Activated gamma-delta T cell treated with Interleukin-2 at 50 U/mL for 16 hours (primary cell): ENCODE measurements at regions not wholly inside any gene's neighbourhood (a gene's known extent, or its start where the extent isn't known, plus 50 kb on each side); places are given as distances from the start of the nearest gene placed in this dataset.
"Not testable (repeated sequence)": the region's sequence is repeated elsewhere in the genome, so short reads cannot be mapped to it uniquely, and the experiment has no call there.

Source experiments
- DNase-seq: peaks from one replicate; pipeline ENCODE4 v3.0.0-alpha.2; 2020

GRCh38 chr12:25327321-25327720 lies 76.6 kb upstream of the KRAS start:
- DNase-seq: no peak

DNA sequence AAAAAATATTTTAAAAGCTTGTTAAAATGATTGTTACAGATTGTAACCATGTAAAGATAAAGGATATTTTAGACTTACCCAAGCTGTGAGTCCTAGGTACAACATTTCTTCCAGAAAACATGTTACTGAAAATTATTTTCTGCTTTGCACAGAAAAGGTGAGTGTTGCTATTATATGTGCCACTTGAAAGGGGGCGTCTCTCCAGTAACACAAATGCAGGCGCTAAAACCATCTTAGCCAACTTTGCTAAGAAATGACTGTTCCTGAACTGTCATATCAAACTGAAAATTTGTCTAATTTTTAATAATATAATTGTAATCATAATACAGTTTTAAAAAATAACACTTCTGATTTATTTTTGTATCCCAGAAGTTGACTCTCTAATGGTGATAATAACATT lies 75.6 kb upstream of the KRAS start:
- no peak for DNase-seq

DNA sequence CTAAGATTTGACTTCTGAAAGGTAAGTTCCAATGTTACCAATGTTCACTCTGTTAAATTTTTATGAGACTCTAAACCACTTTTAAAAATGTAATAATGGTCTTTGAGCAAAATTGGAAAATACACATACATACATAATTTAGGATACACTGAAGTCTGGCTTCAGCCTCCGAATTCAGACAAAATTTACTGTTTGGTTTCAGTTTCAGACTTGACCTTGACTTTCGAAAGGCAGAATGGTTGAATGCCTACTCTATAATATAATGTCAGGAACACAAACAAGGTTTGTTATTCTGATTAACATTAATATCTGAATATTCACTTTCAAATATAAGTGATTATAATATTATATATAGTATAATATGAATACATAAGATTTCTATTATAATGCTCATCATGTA lies 74.1 kb upstream of the KRAS start:
- no peak for DNase-seq

- DNase-seq: no peak
Observed at GRCh38 chr12:25323581-25323982, 72.9 kb upstream of the KRAS start.

- DNase-seq: no peak
Observed at GRCh38 chr12:25322918-25323531, 72.3 kb upstream of the KRAS start.

- no peak for DNase-seq
Observed at GRCh38 chr12:25322351-25322750, 71.6 kb upstream of the KRAS start.

GRCh38 chr12:25321772-25322171 lies 71.0 kb upstream of the KRAS start:
- DNase-seq: no peak

DNA sequence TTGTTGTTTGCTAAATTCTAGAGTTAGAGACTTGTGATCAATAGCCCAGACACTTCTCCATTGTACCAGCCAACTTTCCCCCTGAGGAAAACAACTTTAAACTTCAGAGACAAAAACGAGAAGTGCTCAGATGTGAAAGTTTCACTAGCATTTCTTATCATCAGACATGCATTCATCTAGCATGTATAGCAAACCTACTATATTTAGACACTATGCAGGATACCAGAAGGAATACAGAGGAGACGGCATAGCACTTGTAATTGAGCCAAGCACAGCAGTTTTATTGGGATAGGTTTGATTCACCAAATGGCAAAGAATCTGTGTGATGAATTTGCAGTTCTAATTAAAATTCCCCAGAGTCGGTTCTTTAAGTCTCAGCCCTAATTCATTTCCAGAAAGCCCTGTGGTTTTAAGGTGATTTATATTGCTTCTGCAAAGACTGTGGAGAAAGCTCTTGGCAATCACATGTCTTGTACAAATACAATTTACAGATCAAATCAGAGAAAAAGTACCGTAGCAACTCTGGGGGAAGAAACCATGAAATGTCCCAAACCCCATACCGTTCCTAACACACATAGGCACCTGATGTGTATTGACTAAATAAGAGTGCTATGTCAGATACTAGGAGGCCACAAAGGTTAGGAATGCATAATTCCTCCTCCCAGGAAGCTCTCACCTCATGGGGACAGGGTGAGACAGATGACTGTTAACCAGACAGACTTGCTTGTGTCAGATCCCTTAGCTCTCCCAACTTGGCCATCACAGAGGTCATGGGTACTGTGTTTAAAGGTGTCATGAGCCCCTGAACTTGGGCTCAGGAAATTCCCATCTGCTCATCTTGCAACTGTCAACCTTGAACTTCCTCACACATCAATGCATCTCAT lies 69.6 kb upstream of the KRAS start:
- DNase-seq: no peak

GRCh38 chr12:25319233-25319984 lies 68.7 kb upstream of the KRAS start:
- no peak for DNase-seq

DNA sequence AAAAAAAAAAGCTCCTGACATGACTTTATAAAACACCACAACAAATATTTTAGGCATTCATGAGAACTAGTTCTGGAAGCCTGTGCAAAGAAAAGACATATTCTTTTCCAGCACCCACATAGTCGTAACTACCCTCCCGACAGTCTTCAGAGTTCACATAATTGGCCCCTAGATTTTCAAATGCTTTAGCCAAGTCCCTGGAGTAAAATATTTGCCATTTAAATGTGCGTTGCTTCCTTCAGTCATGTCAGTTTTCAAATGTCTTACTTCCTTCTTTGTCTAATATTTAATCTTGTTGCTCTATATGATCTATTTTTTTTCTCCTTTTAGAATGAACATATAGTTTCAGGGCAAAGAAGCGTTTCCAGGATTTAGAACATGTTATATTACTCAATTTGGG lies 66.8 kb upstream of the KRAS start:
- no peak for DNase-seq

- no peak for DNase-seq
Observed at GRCh38 chr12:25315388-25315787, 64.7 kb upstream of the KRAS start.

DNA sequence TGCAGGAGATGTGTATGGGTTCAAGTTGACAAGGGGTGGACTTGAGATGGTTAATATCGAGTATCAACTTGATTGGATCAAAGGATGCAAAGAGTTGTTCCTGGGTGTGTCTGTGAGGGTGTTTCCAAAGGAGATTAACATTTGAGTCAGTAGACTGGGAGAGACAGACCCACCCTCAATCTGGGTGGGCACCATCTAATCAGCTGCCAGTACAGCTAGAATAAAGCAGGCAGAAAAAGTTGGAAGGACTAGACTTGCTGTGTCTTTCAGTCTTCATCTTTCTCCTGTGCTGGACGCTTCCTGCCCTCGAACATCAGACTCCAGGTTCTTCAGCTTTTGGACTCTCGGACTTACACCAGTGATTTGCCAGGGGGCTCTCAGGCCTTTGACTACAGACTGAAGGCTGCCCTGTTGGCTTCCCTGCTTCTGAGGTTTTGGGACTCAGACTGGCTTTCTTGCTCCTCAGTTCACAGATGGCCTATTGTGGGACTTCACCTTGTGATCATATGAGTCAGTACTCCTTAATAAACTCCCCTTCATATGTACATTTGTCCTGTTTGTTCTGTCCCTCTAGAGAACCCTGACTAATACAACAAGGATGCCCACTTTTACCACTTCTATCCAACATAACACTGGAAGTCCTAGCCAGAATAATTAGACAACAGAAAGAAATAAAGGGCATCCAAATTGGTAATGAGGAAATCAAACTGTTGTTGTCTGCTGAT lies 62.7 kb upstream of the KRAS start:
- not testable (repeated sequence) for DNase-seq

- DNase-seq: no peak
Observed at GRCh38 chr12:25311506-25311905, 60.8 kb upstream of the KRAS start.

- not testable (repeated sequence) for DNase-seq
Observed at GRCh38 chr12:25310071-25310470, 59.3 kb upstream of the KRAS start.

GRCh38 chr12:25308756-25309155 lies 58.0 kb upstream of the KRAS start:
- no peak for DNase-seq

- DNase-seq: no peak
Observed at GRCh38 chr12:25307818-25308217, 57.1 kb upstream of the KRAS start.

- no peak for DNase-seq
Observed at GRCh38 chr12:25301798-25302197, 51.1 kb upstream of the KRAS start.
